ENCODE measurements at regions not wholly inside any gene's neighbourhood (a gene's known extent, or its start where the extent isn't known, plus 50 kb on each side); places are given as distances from the start of the nearest gene placed in this dataset.

DNA sequence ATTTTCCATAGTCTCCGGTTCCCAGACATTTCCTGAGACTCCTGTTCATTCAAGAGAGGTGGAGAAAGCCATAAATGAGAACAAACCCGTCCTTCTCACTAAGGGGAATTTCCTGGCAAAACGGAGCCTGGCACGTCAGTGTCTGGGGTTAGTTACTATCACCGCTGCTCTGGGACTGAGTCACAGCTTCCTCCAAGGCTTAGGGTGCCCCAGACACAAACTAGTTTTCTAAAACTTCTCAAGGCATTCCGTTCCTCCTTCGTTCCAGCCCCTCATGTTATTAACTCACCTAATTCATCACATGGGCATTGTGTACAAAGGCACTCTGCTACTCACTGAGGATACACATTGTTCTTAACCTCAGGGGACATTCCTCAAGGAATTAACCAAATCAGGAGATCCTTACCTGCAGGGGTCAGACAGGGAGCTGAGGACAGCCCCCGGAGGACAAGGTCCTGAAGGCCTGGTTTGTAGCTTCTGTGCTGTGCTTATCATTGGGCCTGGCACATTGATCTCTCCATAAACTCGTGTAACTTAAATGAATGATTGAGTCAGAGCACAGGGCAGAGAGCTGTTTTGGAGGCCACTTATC is 103.0 kb upstream of the KLF6 start:
- TF ChIP-seq CTCF (IDR thresholded peaks at IDR 0.05; ENCODE audit: poor library complexity) (no peak), EZH2 (IDR thresholded peaks at IDR 0.05; ENCODE audit: borderline replicate concordance) (no peak)
